LHCN-M2 (cell line): ENCODE measurements at regions not wholly inside any gene's neighbourhood (a gene's known extent, or its start where the extent isn't known, plus 50 kb on each side); places are given as distances from the start of the nearest gene placed in this dataset.
A peak's percentile ranks its signal among the peaks of the same experiment; 100 is the strongest.

Experiments used
- DNase-seq: peaks from one replicate; pipeline ENCODE4 v3.0.0-alpha.2; 2012; ENCODE audit warnings: low read depth

- no peak for DNase-seq
Observed at GRCh38 chr3:159761369-159761768, 227.3 kb upstream of the IL12A start.

GRCh38 chr3:159761848-159762635, 226.6 kb upstream of the IL12A start:
- peak; percentile 50 for DNase-seq

DNA sequence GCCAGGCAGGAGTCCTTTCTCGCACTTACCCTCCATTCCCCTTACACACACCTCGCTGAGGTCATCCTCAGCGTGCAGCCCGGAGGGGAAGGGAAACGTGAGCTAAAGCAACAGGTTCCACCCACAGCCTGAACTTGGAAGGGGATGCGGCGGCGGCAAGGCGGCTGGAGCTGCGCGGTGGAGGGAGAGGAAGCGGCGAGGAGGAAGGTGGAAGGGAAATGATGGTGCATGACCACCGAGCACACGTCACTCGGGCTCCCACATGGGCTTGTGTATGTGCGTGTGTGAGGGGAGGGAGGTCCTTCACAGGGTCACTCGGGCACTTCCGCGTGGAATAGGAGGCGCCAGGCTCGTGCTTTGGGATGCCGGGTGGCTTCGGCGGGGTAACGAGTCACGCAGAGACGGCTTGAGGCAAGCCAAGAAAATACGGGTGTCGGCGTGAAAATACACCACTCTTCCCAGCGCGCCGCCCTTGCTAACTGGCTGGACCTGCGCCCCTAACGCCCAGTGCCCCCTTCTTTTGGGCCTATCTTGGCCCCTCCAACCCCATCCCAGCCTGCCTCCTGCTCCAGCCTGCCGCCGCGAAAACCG, 225.5 kb upstream of the IL12A start:
- DNase-seq, result peak; percentile 75

DNA sequence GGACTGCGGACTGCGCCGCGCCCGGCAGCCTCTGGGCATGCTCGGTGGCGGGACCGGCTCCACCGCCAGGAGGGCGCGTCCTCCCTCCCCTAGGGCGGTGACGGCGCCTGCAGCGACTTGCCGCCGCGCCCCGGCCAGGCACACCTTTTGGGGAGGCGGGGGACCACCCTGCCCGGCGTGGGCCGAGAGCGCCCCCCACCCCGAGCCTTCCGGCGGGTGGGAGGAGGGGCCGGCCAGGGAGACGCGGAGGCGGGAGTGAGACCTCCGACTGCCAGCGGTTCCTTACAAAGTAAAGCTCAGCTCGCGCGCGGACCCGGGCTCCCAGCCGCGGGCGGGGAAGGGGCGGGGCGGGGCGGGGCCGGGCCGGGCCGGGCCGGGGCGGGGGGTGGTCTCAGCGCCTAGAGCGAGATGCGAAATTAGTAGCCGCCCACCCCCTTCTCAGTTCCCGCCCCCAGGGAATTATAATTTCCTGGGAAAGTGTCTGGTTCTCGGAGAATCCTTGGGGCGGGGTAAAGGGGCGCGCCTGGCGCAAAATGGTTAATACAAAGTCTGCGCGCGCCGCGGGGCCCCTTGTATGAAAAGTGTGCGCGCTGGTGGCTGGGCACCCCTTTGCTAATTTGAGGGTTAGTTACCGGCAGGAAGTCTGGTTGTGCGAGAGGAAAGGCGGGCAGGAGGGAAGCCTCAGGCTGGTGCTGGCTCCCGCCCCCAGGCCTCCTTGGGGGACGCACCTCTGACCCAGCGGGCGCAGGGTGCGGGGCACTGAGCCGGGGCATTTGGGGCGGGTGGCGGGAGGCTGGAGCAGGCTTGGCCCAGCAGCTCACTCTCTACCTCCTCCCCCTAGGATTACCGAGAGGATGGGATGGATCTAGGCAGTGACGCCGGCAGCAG, 224.8 kb upstream of the IL12A start:
- peak; percentile 88 for DNase-seq

- no peak for DNase-seq
Observed at GRCh38 chr3:159764490-159765029, 224.1 kb upstream of the IL12A start.

GRCh38 chr3:159765030-159765859, 223.4 kb upstream of the IL12A start:
- DNase-seq, result peak; percentile 96

DNA sequence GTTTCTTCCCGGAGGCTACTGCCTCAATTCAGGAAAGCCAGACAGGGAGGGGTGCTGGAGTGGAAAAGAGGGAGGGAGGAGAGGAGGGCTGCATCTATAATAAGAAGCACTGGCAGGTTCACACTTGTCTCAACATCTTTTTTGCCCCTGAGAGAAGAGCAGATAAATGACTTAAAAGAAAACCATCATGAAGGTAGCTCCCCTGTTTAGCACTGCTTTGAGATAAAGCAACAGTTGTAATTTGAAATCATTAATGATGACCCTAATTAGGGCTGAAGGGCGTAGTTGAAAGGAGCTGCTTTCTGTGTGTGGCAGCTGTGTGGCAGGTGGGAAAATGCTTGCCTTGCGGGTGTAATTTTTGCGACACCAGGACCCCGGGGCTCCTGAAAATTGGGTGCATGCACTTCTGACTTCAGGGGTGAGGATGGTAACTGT, 222.8 kb upstream of the IL12A start:
- DNase-seq, result no peak

- DNase-seq, result peak; percentile 46
Observed at GRCh38 chr3:159766563-159767185, 222.0 kb upstream of the IL12A start.

GRCh38 chr3:159770998-159771397, 217.6 kb upstream of the IL12A start:
- no peak for DNase-seq

DNA sequence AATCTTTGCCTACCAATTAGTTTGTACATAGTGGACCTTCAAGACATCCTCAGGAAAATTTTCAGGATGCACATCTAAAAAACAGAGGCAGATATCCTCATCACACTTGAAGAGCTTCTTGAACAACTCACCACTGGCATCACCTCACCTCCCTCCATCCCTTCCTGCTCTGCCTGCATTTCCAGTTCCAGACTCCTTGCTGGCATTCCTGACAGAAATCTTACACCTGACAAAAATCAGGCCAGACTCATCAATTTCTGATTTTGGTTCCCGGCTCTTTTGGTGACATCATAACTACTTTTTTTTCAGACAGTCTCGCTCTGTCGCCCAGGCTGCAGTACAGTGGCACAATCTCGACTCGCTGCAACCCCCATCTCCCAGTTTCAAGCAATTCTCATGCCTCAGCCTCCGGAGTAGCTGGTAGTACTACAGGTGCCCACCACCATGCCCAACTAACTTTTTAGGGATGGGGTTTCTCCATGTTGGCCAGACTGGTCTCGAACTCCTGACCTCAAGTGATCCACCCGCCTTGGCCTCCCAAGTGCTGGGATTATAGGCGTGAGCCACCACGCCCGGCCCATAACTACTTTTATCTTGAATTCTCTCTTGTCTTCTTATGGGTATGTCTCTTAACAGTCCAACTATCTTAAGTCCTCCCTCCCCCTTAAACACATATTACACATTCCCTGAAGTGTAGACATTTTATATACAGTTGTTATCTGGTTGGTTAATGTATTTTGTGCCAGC, 216.6 kb upstream of the IL12A start:
- DNase-seq, result no peak

GRCh38 chr3:159773706-159774105, 214.9 kb upstream of the IL12A start:
- no peak for DNase-seq

DNA sequence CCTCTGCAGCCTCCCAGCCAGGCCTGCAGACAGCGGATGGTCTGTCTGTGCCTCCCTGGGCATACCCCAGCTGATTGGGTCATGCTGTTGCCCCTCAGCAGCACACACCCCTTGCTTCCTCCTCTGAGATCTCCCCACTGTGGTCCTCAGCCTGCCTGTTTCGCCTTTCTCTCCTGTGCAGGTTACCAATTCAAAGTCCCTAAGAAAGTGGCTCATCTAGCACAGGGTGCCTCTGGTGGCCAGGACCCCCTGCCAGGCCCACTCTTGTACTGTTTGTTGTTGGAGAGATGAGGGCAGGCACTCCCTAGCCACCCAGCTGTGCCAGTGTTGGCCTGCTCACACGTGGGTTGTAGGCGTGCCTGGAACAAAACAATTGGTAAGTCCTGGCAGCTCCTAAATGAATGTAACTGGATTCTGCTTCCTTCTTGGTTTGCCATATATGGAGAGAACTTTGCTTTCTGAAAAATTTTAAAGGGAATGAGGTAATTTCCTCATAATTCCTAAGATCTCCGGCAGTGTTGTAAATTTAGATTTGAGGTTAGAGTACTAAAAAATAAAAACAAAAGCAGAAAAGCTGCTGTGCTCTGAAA, 213.2 kb upstream of the IL12A start:
- peak; percentile 76 for DNase-seq

DNA sequence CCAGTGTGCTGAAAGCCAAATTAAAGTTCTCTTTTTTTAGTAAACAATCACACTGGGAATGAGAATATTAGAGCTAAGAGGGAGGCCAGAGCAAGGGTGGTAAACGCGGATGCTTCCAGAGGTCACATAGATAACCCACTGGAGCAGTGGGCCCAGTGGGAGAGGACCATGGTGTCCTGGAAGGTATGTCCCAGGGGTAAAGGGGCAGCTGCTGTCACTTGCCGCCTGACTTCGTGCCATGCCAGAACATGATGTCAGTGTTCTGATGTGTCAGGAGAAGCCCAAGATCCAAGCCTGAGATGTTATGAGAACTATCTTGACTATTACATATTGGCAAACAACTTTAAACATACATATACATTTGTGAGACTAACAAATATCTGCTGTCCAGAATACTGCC, 211.9 kb upstream of the IL12A start:
- DNase-seq, result no peak

- DNase-seq, result no peak
Observed at GRCh38 chr3:159779883-159780282, 208.8 kb upstream of the IL12A start.

DNA sequence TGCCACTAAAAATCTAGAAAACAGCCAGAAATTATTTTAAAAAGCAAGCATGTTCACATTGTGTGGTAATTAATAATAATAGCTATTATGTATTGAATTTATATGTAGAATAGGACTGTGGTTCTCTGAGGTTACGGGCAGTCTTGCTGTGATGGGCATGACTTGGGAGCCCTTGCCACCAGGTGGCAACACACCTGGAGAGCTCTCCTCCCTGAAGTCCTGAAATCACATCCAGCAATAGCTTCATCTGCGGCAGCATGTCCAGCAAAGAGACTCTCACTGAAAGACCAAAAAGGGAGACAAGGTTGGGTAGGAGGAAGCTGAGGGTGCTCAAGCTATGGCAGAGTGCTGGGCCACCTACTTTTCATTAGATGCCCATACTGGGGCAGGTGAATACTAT, 206.8 kb upstream of the IL12A start:
- DNase-seq, result no peak

- DNase-seq, result no peak
Observed at GRCh38 chr3:159782724-159783421, 205.8 kb upstream of the IL12A start.

DNA sequence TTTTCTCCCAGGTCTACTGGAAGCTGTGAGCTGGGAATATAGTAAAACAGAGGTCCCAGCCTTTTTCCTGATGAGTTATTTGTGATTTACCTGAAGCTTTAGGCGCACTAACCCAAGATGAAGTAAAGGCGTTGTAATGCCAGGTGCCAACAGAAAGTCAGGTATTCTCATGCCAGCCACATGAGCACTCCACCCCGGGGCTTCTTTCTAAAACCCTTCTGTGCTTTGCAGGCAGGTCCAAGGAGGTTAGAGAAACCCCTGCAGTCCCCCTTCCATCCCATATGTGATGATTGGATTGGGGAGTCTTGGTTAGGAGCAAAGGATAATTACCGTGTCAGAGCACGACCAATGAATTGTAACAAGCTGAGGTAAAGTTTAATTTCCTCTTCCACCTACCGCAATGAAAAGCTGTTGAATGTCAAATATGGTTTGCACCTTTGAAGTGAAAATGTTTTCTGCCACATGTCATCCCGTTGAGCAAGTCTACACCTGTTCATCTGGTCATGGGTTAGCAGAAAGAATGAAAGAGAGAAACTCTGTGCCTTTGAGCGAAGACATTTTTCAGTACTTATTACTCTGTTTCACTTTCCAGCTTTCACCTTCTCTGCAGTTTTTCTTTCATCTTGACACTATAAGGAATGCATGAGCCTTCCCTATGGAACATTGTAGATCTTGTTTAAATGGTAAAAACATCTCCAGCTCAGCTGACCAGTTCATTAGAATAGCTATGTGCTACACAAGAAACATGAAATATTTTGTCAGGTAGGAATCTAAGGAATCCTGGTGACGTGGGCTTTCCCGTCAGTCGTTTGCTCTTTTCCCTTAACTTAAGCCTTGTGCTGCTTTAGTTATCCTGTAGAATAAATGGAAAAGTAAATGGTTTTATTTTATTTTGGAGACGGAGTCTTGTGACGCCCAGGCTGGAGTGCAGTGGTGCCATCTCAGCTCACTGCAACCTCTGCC, 204.6 kb upstream of the IL12A start:
- no peak for DNase-seq

DNA sequence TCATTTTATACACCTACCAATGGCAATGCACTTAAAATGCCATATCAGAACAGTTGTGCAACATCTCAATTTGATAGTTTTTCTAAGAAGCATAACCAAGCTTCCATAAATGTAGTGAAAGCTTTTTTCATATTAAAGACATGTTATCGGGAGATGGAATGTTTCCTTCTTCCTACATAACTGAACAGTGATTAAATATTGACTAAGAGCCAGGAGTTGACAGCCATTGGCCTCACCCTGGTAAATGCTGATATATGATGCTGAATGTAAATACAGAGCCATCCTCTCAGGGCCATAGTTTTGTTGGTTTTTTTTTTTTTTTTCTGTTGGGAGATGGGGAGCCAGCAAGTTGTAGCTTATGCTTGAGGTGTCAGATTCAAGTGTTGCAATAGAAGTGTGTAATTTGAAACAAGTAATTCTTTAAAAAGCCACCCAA, 203.3 kb upstream of the IL12A start:
- no peak for DNase-seq
